ENCODE measurements at regions not wholly inside any gene's neighbourhood (a gene's known extent, or its start where the extent isn't known, plus 50 kb on each side); places are given as distances from the start of the nearest gene placed in this dataset.

- peaks cover 0 to 18% (median 5%) of the 10 kb centered on the region in 4 donors for H3K4me1 Mint-ChIP-seq
- Histone ChIP-seq H3K9me3 (ENCODE audit: control insufficient read depth in 2 of 2, low read length in 2 of 2) (no peaks in the 10 kb centered on the region), H3K4me3 (ENCODE audit: low read depth, low read length) (no peak overlapping the region), H3K4me1 (ENCODE audit: control insufficient read depth, insufficient read depth, low read length, poor library complexity, severe bottlenecking) (peaks cover 3% of the 10 kb centered on the region), H3K36me3 (ENCODE audit: control insufficient read depth, insufficient read depth, low read length) (no peaks in the 10 kb centered on the region), H3K27me3 (ENCODE audit: control insufficient read depth, insufficient read depth, low read length) (no peaks in the 10 kb centered on the region), H3K27ac (ENCODE audit: insufficient read depth, low read length, poor library complexity, severe bottlenecking) (no peak overlapping the region)
- H3K4me3 Mint-ChIP-seq, result peak overlapping the region in 1 of 4 donors; percentile 65
- no peaks in the 10 kb centered on the region for H3K36me3 Mint-ChIP-seq
- H3K27me3 Mint-ChIP-seq, result no peaks in the 10 kb centered on the region
- DNase-seq (no peak), ATAC-seq (ENCODE audit: low read depth in 2 of 2) (no peak)
- no peaks in the 10 kb centered on the region for H3K9me3 Mint-ChIP-seq
- H3K27ac Mint-ChIP-seq, result no peak overlapping the region
Observed at GRCh38 chr22:46076651-46077339, 73.5 kb upstream of the PPARA start.

GRCh38 chr22:46077669-46078099 lies 72.6 kb upstream of the PPARA start:
- H3K4me3 ChIP-seq (ENCODE audit: low read depth, low read length), result no peak overlapping the region
- no peak overlapping the region for H3K4me3 Mint-ChIP-seq
- H3K9me3 ChIP-seq (ENCODE audit: control insufficient read depth in 2 of 2, low read length in 2 of 2), result no peaks in the 10 kb centered on the region
- H3K36me3 ChIP-seq (ENCODE audit: control insufficient read depth, insufficient read depth, low read length), result no peaks in the 10 kb centered on the region
- no peak overlapping the region for H3K27ac ChIP-seq (ENCODE audit: insufficient read depth, low read length, poor library complexity, severe bottlenecking)
- H3K9me3 Mint-ChIP-seq, result no peaks in the 10 kb centered on the region
- H3K4me1 ChIP-seq (ENCODE audit: control insufficient read depth, insufficient read depth, low read length, poor library complexity, severe bottlenecking), result no peaks in the 10 kb centered on the region
- peaks cover 0 to 15% (median 6%) of the 10 kb centered on the region in 4 donors for H3K4me1 Mint-ChIP-seq
- no peak for DNase-seq
- ATAC-seq (ENCODE audit: low read depth in 2 of 2), result no peak
- no peaks in the 10 kb centered on the region for H3K36me3 Mint-ChIP-seq
- H3K27me3 ChIP-seq (ENCODE audit: control insufficient read depth, insufficient read depth, low read length), result no peaks in the 10 kb centered on the region
- H3K27me3 Mint-ChIP-seq, result no peaks in the 10 kb centered on the region
- no peak overlapping the region for H3K27ac Mint-ChIP-seq

GRCh38 chr22:46078241-46079092 lies 71.9 kb upstream of the PPARA start:
- no peak overlapping the region for H3K4me3 ChIP-seq (ENCODE audit: low read depth, low read length)
- DNase-seq (no peak), ATAC-seq (ENCODE audit: low read depth in 2 of 2) (no peak)
- H3K27ac ChIP-seq (ENCODE audit: insufficient read depth, low read length, poor library complexity, severe bottlenecking), result no peak overlapping the region
- no peaks in the 10 kb centered on the region for H3K9me3 ChIP-seq (ENCODE audit: control insufficient read depth in 2 of 2, low read length in 2 of 2)
- no peaks in the 10 kb centered on the region for H3K4me1 ChIP-seq (ENCODE audit: control insufficient read depth, insufficient read depth, low read length, poor library complexity, severe bottlenecking)
- H3K4me3 Mint-ChIP-seq, result no peak overlapping the region
- H3K27me3 ChIP-seq (ENCODE audit: control insufficient read depth, insufficient read depth, low read length), result no peaks in the 10 kb centered on the region
- no peaks in the 10 kb centered on the region for H3K36me3 Mint-ChIP-seq
- peaks cover 0 to 12% (median 5%) of the 10 kb centered on the region in 4 donors for H3K4me1 Mint-ChIP-seq
- H3K36me3 ChIP-seq (ENCODE audit: control insufficient read depth, insufficient read depth, low read length), result no peaks in the 10 kb centered on the region
- H3K27ac Mint-ChIP-seq, result no peak overlapping the region
- no peaks in the 10 kb centered on the region for H3K9me3 Mint-ChIP-seq
- no peaks in the 10 kb centered on the region for H3K27me3 Mint-ChIP-seq

GRCh38 chr22:46079093-46079860 lies 71.0 kb upstream of the PPARA start:
- Histone ChIP-seq H3K4me1 (ENCODE audit: control insufficient read depth, insufficient read depth, low read length, poor library complexity, severe bottlenecking) (no peaks in the 10 kb centered on the region), H3K27ac (ENCODE audit: insufficient read depth, low read length, poor library complexity, severe bottlenecking) (no peak overlapping the region), H3K27me3 (ENCODE audit: control insufficient read depth, insufficient read depth, low read length) (no peaks in the 10 kb centered on the region), H3K36me3 (ENCODE audit: control insufficient read depth, insufficient read depth, low read length) (no peaks in the 10 kb centered on the region), H3K9me3 (ENCODE audit: control insufficient read depth in 2 of 2, low read length in 2 of 2) (no peaks in the 10 kb centered on the region), H3K4me3 (ENCODE audit: low read depth, low read length) (no peak overlapping the region)
- peaks cover 0 to 9% (median 5%) of the 10 kb centered on the region in 4 donors for H3K4me1 Mint-ChIP-seq
- H3K36me3 Mint-ChIP-seq, result no peaks in the 10 kb centered on the region
- no peak for DNase-seq
- ATAC-seq (ENCODE audit: low read depth in 2 of 2), result no peak
- H3K9me3 Mint-ChIP-seq, result no peaks in the 10 kb centered on the region
- no peak overlapping the region for H3K27ac Mint-ChIP-seq
- no peaks in the 10 kb centered on the region for H3K27me3 Mint-ChIP-seq
- no peak overlapping the region for H3K4me3 Mint-ChIP-seq

- no peaks in the 10 kb centered on the region for H3K27me3 Mint-ChIP-seq
- no peak overlapping the region for H3K4me3 Mint-ChIP-seq
- Histone ChIP-seq H3K4me3 (ENCODE audit: low read depth, low read length) (no peak overlapping the region), H3K36me3 (ENCODE audit: control insufficient read depth, insufficient read depth, low read length) (no peaks in the 10 kb centered on the region), H3K27ac (ENCODE audit: insufficient read depth, low read length, poor library complexity, severe bottlenecking) (no peak overlapping the region), H3K9me3 (ENCODE audit: control insufficient read depth in 2 of 2, low read length in 2 of 2) (no peaks in the 10 kb centered on the region), H3K4me1 (ENCODE audit: control insufficient read depth, insufficient read depth, low read length, poor library complexity, severe bottlenecking) (no peaks in the 10 kb centered on the region), H3K27me3 (ENCODE audit: control insufficient read depth, insufficient read depth, low read length) (no peaks in the 10 kb centered on the region)
- no peaks in the 10 kb centered on the region for H3K9me3 Mint-ChIP-seq
- ATAC-seq (ENCODE audit: low read depth in 2 of 2), result no peak
- DNase-seq, result no peak
- no peaks in the 10 kb centered on the region for H3K36me3 Mint-ChIP-seq
- H3K27ac Mint-ChIP-seq, result no peak overlapping the region
- peaks cover 0 to 9% (median 5%) of the 10 kb centered on the region in 4 donors for H3K4me1 Mint-ChIP-seq
Observed at GRCh38 chr22:46079861-46080821, 70.2 kb upstream of the PPARA start.

- peaks cover 0 to 9% (median 4%) of the 10 kb centered on the region in 4 donors for H3K4me1 Mint-ChIP-seq
- Histone ChIP-seq H3K27me3 (ENCODE audit: control insufficient read depth, insufficient read depth, low read length) (no peaks in the 10 kb centered on the region), H3K27ac (ENCODE audit: insufficient read depth, low read length, poor library complexity, severe bottlenecking) (no peak overlapping the region), H3K4me3 (ENCODE audit: low read depth, low read length) (no peak overlapping the region), H3K4me1 (ENCODE audit: control insufficient read depth, insufficient read depth, low read length, poor library complexity, severe bottlenecking) (no peaks in the 10 kb centered on the region), H3K9me3 (ENCODE audit: control insufficient read depth in 2 of 2, low read length in 2 of 2) (no peaks in the 10 kb centered on the region), H3K36me3 (ENCODE audit: control insufficient read depth, insufficient read depth, low read length) (no peaks in the 10 kb centered on the region)
- ATAC-seq (ENCODE audit: low read depth in 2 of 2) (no peak), DNase-seq (no peak)
- no peak overlapping the region for H3K4me3 Mint-ChIP-seq
- H3K27ac Mint-ChIP-seq, result no peak overlapping the region
- no peaks in the 10 kb centered on the region for H3K36me3 Mint-ChIP-seq
- H3K9me3 Mint-ChIP-seq, result no peaks in the 10 kb centered on the region
- no peaks in the 10 kb centered on the region for H3K27me3 Mint-ChIP-seq
Observed at GRCh38 chr22:46081036-46081830, 69.1 kb upstream of the PPARA start.
